ENCODE measurements at regions not wholly inside any gene's neighbourhood (a gene's known extent, or its start where the extent isn't known, plus 50 kb on each side); places are given as distances from the start of the nearest gene placed in this dataset.

DNA sequence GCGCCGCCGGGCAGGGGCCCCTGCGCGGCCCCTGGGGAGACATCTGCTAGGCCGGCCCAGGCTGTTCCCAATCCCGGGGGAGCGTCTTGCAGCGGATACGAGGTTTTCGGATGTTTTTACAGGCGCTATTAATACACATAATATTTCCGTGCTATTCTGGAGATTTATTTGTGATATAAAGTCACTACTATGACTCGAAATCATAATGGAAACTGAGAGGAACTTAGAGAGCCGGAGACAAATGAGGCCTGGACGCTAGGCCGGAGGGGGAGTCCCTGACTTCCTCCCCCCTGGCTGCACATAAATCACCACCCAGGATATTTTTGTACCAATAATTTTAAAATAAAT, 91.7 kb upstream of the ANO1 start:
- TF ChIP-seq, protein P1, sequence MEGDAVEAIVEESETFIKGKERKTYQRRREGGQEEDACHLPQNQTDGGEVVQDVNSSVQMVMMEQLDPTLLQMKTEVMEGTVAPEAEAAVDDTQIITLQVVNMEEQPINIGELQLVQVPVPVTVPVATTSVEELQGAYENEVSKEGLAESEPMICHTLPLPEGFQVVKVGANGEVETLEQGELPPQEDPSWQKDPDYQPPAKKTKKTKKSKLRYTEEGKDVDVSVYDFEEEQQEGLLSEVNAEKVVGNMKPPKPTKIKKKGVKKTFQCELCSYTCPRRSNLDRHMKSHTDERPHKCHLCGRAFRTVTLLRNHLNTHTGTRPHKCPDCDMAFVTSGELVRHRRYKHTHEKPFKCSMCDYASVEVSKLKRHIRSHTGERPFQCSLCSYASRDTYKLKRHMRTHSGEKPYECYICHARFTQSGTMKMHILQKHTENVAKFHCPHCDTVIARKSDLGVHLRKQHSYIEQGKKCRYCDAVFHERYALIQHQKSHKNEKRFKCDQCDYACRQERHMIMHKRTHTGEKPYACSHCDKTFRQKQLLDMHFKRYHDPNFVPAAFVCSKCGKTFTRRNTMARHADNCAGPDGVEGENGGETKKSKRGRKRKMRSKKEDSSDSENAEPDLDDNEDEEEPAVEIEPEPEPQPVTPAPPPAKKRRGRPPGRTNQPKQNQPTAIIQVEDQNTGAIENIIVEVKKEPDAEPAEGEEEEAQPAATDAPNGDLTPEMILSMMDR (IDR thresholded peaks at IDR 0.05; ENCODE audit: low read depth, low read length) = no peak
- no peak for TF ChIP-seq EZH2phosphoT487 (IDR thresholded peaks at IDR 0.05; ENCODE audit: low read depth)
